Keratinocyte (primary cell): ENCODE measurements at regions not wholly inside any gene's neighbourhood (a gene's known extent, or its start where the extent isn't known, plus 50 kb on each side); places are given as distances from the start of the nearest gene placed in this dataset.

ENCODE experiments used
- DNase-seq: peaks from one replicate; pipeline ENCODE4 v3.0.0-alpha.2; 2011; ENCODE audit warnings: low read depth, missing footprints, low spot score
- FAIRE-seq: peaks from 2 replicates; lab custom pipeline; 2011; peaks lifted over from hg19 to GRCh38; lab: Jason Lieb, UNC
- H2AFZ ChIP-seq: 2 replicates; pipeline ENCODE4 v1.6.0; 2012; ENCODE audit warnings: low read length, control low read depth, inconsistent platforms; ENCODE audit not compliant: control insufficient read depth
- H3K27ac ChIP-seq: 2 replicates; pipeline ENCODE4 v1.5.1; 2011; ENCODE audit warnings: low read length; ENCODE audit not compliant: control insufficient read depth, insufficient read depth
- H3K27me3 ChIP-seq: 3 replicates; pipeline ENCODE4 v1.6.0; 2011; ENCODE audit warnings: low read length; ENCODE audit not compliant: control insufficient read depth, insufficient read depth; ENCODE audit errors: extremely low read depth
- H3K36me3 ChIP-seq, 2 experiments: 2 replicates in 1 of 2; 3 replicates in 1 of 2; pipeline ENCODE4 v1.5.1; 2011; ENCODE audit warnings: low read length in 2 of 2, mild to moderate bottlenecking in 1 of 2; ENCODE audit not compliant: control insufficient read depth in 2 of 2, insufficient read depth in 2 of 2; ENCODE audit errors: extremely low read depth in 1 of 2
- H3K4me1 ChIP-seq: 3 replicates; pipeline ENCODE4 v1.5.1; 2011; ENCODE audit warnings: low read length; ENCODE audit not compliant: control insufficient read depth, insufficient read depth; ENCODE audit errors: extremely low read depth
- H3K4me2 ChIP-seq: 3 replicates; pipeline ENCODE4 v1.6.0; 2011; ENCODE audit warnings: low read depth, low read length; ENCODE audit not compliant: control insufficient read depth, insufficient read depth; ENCODE audit errors: extremely low read depth
- H3K4me3 ChIP-seq, 3 experiments: fragments of 200-600 bp in 1 of 3; sonication (generic) in 1 of 3; 2 replicates in 2 of 3; 3 replicates in 1 of 3; pipeline ENCODE4 v1.5.1; 2011 to 2016; ENCODE audit warnings: low read length in 3 of 3, mild to moderate bottlenecking in 3 of 3, control low read depth in 2 of 3, inconsistent platforms in 1 of 3, low read depth in 1 of 3, mixed read lengths in 1 of 3, mixed run types in 1 of 3, moderate library complexity in 1 of 3; ENCODE audit not compliant: control insufficient read depth in 2 of 3, insufficient read depth in 2 of 3; ENCODE audit errors: extremely low read depth in 1 of 3
- H3K79me2 ChIP-seq: 2 replicates; pipeline ENCODE4 v1.6.0; 2012; ENCODE audit warnings: low read length; ENCODE audit not compliant: control insufficient read depth, insufficient read depth
- H3K9ac ChIP-seq: 3 replicates; pipeline ENCODE4 v1.6.0; 2011; ENCODE audit warnings: low read length; ENCODE audit not compliant: control insufficient read depth, insufficient read depth; ENCODE audit errors: extremely low read depth
- H3K9me1 ChIP-seq: 3 replicates; pipeline ENCODE4 v1.6.0; 2011; ENCODE audit warnings: low read length; ENCODE audit not compliant: control insufficient read depth, insufficient read depth; ENCODE audit errors: extremely low read depth
- H3K9me3 ChIP-seq: 2 replicates; pipeline ENCODE4 v1.5.1; 2012; ENCODE audit warnings: low read depth, low read length; ENCODE audit not compliant: control insufficient read depth
- H4K20me1 ChIP-seq: 3 replicates; pipeline ENCODE4 v1.6.0; 2011; ENCODE audit warnings: low read length; ENCODE audit not compliant: control insufficient read depth, insufficient read depth; ENCODE audit errors: extremely low read depth
- EZH2 ChIP-seq: IDR thresholded peaks from one replicate; pipeline ENCODE4 v1.6.1; 2012; ENCODE audit warnings: inconsistent platforms, mild to moderate bottlenecking, low read length, moderate library complexity
- dilution Hi-C: fragments of 300-500 bp; cut with MboI; formaldehyde crosslinking; loops from one replicate; pipeline ENCODE4 v1.7.0; 2020; ENCODE audit warnings: low sequenced_read_pairs; ENCODE audit not compliant: extremely low pct_ligation_motif_present
- TF ChIP-seq, protein P1 (sequence below), 3 experiments: IDR thresholded peaks in 1 of 3; conservative IDR thresholded peaks in 1 of 3; optimal IDR thresholded peaks in 1 of 3; 2 replicates in 2 of 3; 3 replicates in 1 of 3; pipeline versions ENCODE3 to v1.5.1; 2011; ENCODE audit warnings: low read length in 3 of 3, mild to moderate bottlenecking in 3 of 3, moderate library complexity in 2 of 3, control low read depth in 1 of 3, inconsistent platforms in 1 of 3; ENCODE audit not compliant: insufficient read depth in 2 of 3; ENCODE audit errors: extremely low read depth in 1 of 3

GRCh38 chr9:4929917-4930316 lies 55.2 kb upstream of the JAK2 start:
- Histone ChIP-seq H2AFZ (no peak overlapping the region), H3K27ac (no peak overlapping the region), H3K4me3 (no peak overlapping the region), H3K4me1 (peaks cover 13% of the 10 kb centered on the region), H3K9ac (no peak overlapping the region), H3K79me2 (no peaks in the 10 kb centered on the region), H3K27me3 (no peaks in the 10 kb centered on the region), H3K36me3 (no peaks in the 10 kb centered on the region), H3K4me2 (no peak overlapping the region), H3K9me1 (no peaks in the 10 kb centered on the region), H4K20me1 (no peaks in the 10 kb centered on the region), H3K9me3 (no peaks in the 10 kb centered on the region)
- dilution Hi-C loops, result no loop called here
- DNase-seq (no peak), FAIRE-seq (no peak)
- no peak for TF ChIP-seq EZH2
- TF ChIP-seq, protein P1, sequence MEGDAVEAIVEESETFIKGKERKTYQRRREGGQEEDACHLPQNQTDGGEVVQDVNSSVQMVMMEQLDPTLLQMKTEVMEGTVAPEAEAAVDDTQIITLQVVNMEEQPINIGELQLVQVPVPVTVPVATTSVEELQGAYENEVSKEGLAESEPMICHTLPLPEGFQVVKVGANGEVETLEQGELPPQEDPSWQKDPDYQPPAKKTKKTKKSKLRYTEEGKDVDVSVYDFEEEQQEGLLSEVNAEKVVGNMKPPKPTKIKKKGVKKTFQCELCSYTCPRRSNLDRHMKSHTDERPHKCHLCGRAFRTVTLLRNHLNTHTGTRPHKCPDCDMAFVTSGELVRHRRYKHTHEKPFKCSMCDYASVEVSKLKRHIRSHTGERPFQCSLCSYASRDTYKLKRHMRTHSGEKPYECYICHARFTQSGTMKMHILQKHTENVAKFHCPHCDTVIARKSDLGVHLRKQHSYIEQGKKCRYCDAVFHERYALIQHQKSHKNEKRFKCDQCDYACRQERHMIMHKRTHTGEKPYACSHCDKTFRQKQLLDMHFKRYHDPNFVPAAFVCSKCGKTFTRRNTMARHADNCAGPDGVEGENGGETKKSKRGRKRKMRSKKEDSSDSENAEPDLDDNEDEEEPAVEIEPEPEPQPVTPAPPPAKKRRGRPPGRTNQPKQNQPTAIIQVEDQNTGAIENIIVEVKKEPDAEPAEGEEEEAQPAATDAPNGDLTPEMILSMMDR (optimal IDR thresholded peaks at IDR 0.05 in 1 of 3, IDR thresholded peaks at IDR 0.05 in 1 of 3, conservative IDR thresholded peaks at IDR 0.05 in 1 of 3; ENCODE audit: extremely low read depth in 1 of 3, insufficient read depth in 2 of 3, low read length in 3 of 3), result no peak

- H3K9me1 ChIP-seq, result no peaks in the 10 kb centered on the region
- DNase-seq, result no peak
- no peaks in the 10 kb centered on the region for H3K27me3 ChIP-seq
- peaks cover 13% of the 10 kb centered on the region for H3K4me1 ChIP-seq
- H3K4me2 ChIP-seq, result peak overlapping the region; percentile 79
- peak; percentile 20 for FAIRE-seq
- H3K27ac ChIP-seq, result no peak overlapping the region
- no peaks in the 10 kb centered on the region for H3K79me2 ChIP-seq
- H3K4me3 ChIP-seq, result peak overlapping the region in 1 of 3 experiments; percentile 34
- no peak overlapping the region for H3K9ac ChIP-seq
- H3K36me3 ChIP-seq, result no peaks in the 10 kb centered on the region
- TF ChIP-seq EZH2, result no peak
- TF ChIP-seq, protein P1 (optimal IDR thresholded peaks at IDR 0.05 in 1 of 3, IDR thresholded peaks at IDR 0.05 in 1 of 3, conservative IDR thresholded peaks at IDR 0.05 in 1 of 3; ENCODE audit: extremely low read depth in 1 of 3, insufficient read depth in 2 of 3, low read length in 3 of 3), result no peak
- no peaks in the 10 kb centered on the region for H3K9me3 ChIP-seq
- dilution Hi-C loops, result no loop called here
- H4K20me1 ChIP-seq, result no peaks in the 10 kb centered on the region
- H2AFZ ChIP-seq, result no peak overlapping the region
Observed at GRCh38 chr9:4932681-4933080, 52.4 kb upstream of the JAK2 start.
